SK-N-SH treated with all-trans-retinoic acid at 6 μM for 48 hours (cell line): ENCODE measurements at regions not wholly inside any gene's neighbourhood (a gene's known extent, or its start where the extent isn't known, plus 50 kb on each side); places are given as distances from the start of the nearest gene placed in this dataset.

Source experiments
- RARB ChIP-seq: fragments of 250-450 bp; sonication (Bioruptor Pico); IDR thresholded peaks from 2 replicates; pipeline ENCODE4 v1.8.0; 2021; ENCODE audit warnings: mild to moderate bottlenecking, moderate library complexity
- ZFP30 ChIP-seq: fragments of 450-650 bp; formaldehyde crosslinking; IDR thresholded peaks from 2 replicates; pipeline ENCODE4 v1.5.0; 2022; ENCODE audit warnings: mild to moderate bottlenecking, moderate library complexity
- TF ChIP-seq, protein P1 (sequence below): fragments of 250-450 bp; sonication (Bioruptor Pico); IDR thresholded peaks from 2 replicates; pipeline ENCODE4 v1.8.0; 2021; ENCODE audit warnings: low read depth, mild to moderate bottlenecking, moderate library complexity, borderline replicate concordance

GRCh38 chr20:57843941-57844625 lies 134.3 kb upstream of the PMEPA1 start:
- no peak for TF ChIP-seq ZFP30 (CRISPR knock-in tag)
- TF ChIP-seq RARB, result no peak
- TF ChIP-seq, protein P1, sequence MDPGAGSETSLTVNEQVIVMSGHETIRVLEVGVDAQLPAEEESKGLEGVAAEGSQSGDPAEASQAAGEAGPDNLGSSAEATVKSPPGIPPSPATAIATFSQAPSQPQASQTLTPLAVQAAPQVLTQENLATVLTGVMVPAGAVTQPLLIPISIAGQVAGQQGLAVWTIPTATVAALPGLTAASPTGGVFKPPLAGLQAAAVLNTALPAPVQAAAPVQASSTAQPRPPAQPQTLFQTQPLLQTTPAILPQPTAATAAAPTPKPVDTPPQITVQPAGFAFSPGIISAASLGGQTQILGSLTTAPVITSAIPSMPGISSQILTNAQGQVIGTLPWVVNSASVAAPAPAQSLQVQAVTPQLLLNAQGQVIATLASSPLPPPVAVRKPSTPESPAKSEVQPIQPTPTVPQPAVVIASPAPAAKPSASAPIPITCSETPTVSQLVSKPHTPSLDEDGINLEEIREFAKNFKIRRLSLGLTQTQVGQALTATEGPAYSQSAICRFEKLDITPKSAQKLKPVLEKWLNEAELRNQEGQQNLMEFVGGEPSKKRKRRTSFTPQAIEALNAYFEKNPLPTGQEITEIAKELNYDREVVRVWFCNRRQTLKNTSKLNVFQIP (CRISPR knock-in tag), result no peak
